ENCODE measurements at regions not wholly inside any gene's neighbourhood (a gene's known extent, or its start where the extent isn't known, plus 50 kb on each side); places are given as distances from the start of the nearest gene placed in this dataset.
"Not testable (repeated sequence)": the region's sequence is repeated elsewhere in the genome, so short reads cannot be mapped to it uniquely, and the experiment has no call there.

GRCh38 chr1:223951551-223951950 is 105.8 kb upstream of the TP53BP2 start:
- DNase-seq, result not testable (repeated sequence)

- DNase-seq, result not testable (repeated sequence)
These were observed 104.2 kb upstream of the TP53BP2 start for GRCh38 chr1:223949944-223950343.

- DNase-seq, result not testable (repeated sequence)
These were observed 102.3 kb upstream of the TP53BP2 start for GRCh38 chr1:223948041-223948440.

GRCh38 chr1:223936592-223936991 is 90.8 kb upstream of the TP53BP2 start:
- DNase-seq, result not testable (repeated sequence)

GRCh38 chr1:223931476-223931875 is 85.7 kb upstream of the TP53BP2 start:
- not testable (repeated sequence) for DNase-seq

GRCh38 chr1:223920805-223921204 is 75.1 kb upstream of the TP53BP2 start:
- not testable (repeated sequence) for DNase-seq

GRCh38 chr1:223915476-223915875 is 69.7 kb upstream of the TP53BP2 start:
- not testable (repeated sequence) for DNase-seq

GRCh38 chr1:223913715-223914114 is 68.0 kb upstream of the TP53BP2 start:
- DNase-seq, result not testable (repeated sequence)

- DNase-seq, result not testable (repeated sequence)
These were observed 62.3 kb upstream of the TP53BP2 start for GRCh38 chr1:223907943-223908587.

GRCh38 chr1:223903221-223903620 is 57.5 kb upstream of the TP53BP2 start:
- not testable (repeated sequence) for DNase-seq

- not testable (repeated sequence) for DNase-seq
These were observed 54.0 kb upstream of the TP53BP2 start for GRCh38 chr1:223899775-223900174.

GRCh38 chr1:223897097-223897496 is 51.4 kb upstream of the TP53BP2 start:
- DNase-seq, result not testable (repeated sequence)

- DNase-seq, result not testable (repeated sequence)
These were observed 50.2 kb upstream of the TP53BP2 start for GRCh38 chr1:223895950-223896349.
